Body of pancreas (tissue), 4 donors: ENCODE measurements at regions not wholly inside any gene's neighbourhood (a gene's known extent, or its start where the extent isn't known, plus 50 kb on each side); places are given as distances from the start of the nearest gene placed in this dataset.
"Not testable (repeated sequence)": the region's sequence is repeated elsewhere in the genome, so short reads cannot be mapped to it uniquely, and the experiment has no call there.

Source experiments
- ATAC-seq: fragments of 150-250 bp; one replicate; pipeline ENCODE4 v1.9.1; 2016
- DNase-seq, 4 donors: peaks; one replicate each; pipeline ENCODE4 v3.0.0-alpha.2; 2019
- H3K27ac ChIP-seq, 4 donors: fragments of 200-600 bp; sonication (generic); 1 replicate in 3 of 4; 2 replicates in 1 of 4; pipeline versions ENCODE4 v1.5.1 to v1.6.1; 2016 to 2019; ENCODE audit warnings: mild to moderate bottlenecking in 1 of 4, mixed read lengths in 1 of 4, moderate library complexity in 1 of 4
- H3K27me3 ChIP-seq, 2 donors: fragments of 200-600 bp; sonication (generic); one replicate each; pipeline ENCODE4 v1.6.0; 2016; ENCODE audit warnings: mild to moderate bottlenecking in 1 of 2
- H3K36me3 ChIP-seq, 2 donors: fragments of 200-600 bp; sonication (generic); replicated peaks in 1 of 2; 2 replicates each; pipeline ENCODE4 v1.5.1; 2016; ENCODE audit warnings: low read depth in 2 of 2; ENCODE audit not compliant: insufficient read depth in 1 of 2
- H3K4me1 ChIP-seq: fragments of 200-600 bp; sonication (generic); one replicate; pipeline ENCODE4 v1.6.0; 2016
- H3K4me3 ChIP-seq, 2 donors: fragments of 200-600 bp; sonication (generic); 1 replicate in 1 of 2; 2 replicates in 1 of 2; pipeline ENCODE4 v1.5.1; 2016 to 2019
- H3K9me3 ChIP-seq, 3 donors: fragments of 200-600 bp; sonication (generic); 1 replicate in 2 of 3; 2 replicates in 1 of 3; pipeline ENCODE4 v1.5.1; 2016
- POLR2A ChIP-seq, 3 donors: fragments of 450-650 bp; IDR thresholded peaks; one replicate each; pipeline ENCODE4 v1.6.1; 2016; ENCODE audit warnings: antibody characterized with exemption in 3 of 3, mild to moderate bottlenecking in 2 of 3
- WGBS, 2 donors: methylation state at CpG; one replicate each; pipeline ENCODE4 v1.1.5; 2017; 5-methylcytosine and 5-hydroxymethylcytosine counted together
- intact Hi-C: fragments of 100-400 bp; cut with DNase I; formaldehyde crosslinking; loops from one replicate; pipeline ENCODE4 v1.15.1; 2023
- TF ChIP-seq, protein P1 (sequence below), 7 experiments: fragments of 450-650 bp in 4 of 7; fragments of 200-600 bp in 3 of 7; sonication (generic) in 3 of 7; IDR thresholded peaks; one replicate each; pipeline ENCODE4 v1.5.1; 2016 to 2019; ENCODE audit warnings: antibody characterized with exemption in 7 of 7

DNA sequence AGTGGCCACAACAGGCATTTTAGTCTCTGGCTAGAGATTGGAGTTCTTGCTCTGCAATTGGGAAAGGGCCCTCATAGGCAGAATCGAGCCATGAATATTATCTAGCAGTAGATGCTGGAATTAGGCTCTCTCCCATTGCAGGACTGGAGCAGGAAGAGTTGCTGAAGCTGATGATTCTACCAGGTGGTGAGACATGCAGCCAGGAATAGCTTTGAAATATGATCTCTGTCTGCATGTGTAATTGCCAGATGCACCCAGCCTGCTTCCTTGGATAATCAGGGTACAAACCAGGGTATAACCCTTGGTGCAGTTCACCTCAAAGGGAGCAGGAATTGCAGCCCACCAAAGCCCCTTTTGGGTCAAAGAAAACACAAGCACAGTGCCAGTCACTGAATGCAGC is 211.4 kb upstream of the FTMT start:
- Histone ChIP-seq H3K27ac (no peak overlapping the region), H3K9me3 (no peaks in the 10 kb centered on the region), H3K4me1 (no peaks in the 10 kb centered on the region), H3K36me3 (no peaks in the 10 kb centered on the region), H3K27me3 (no peaks in the 10 kb centered on the region), H3K4me3 (no peak overlapping the region)
- 42 to 83% methylated on average over 1 of the region's 1 CpG for WGBS, 2 donors
- DNase-seq: no peak
- TF ChIP-seq, protein P1, sequence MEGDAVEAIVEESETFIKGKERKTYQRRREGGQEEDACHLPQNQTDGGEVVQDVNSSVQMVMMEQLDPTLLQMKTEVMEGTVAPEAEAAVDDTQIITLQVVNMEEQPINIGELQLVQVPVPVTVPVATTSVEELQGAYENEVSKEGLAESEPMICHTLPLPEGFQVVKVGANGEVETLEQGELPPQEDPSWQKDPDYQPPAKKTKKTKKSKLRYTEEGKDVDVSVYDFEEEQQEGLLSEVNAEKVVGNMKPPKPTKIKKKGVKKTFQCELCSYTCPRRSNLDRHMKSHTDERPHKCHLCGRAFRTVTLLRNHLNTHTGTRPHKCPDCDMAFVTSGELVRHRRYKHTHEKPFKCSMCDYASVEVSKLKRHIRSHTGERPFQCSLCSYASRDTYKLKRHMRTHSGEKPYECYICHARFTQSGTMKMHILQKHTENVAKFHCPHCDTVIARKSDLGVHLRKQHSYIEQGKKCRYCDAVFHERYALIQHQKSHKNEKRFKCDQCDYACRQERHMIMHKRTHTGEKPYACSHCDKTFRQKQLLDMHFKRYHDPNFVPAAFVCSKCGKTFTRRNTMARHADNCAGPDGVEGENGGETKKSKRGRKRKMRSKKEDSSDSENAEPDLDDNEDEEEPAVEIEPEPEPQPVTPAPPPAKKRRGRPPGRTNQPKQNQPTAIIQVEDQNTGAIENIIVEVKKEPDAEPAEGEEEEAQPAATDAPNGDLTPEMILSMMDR (IDR thresholded peaks at IDR 0.05): no peak
- TF ChIP-seq POLR2A (IDR thresholded peaks at IDR 0.05): no peak
- intact Hi-C loops: no loop called here
- ATAC-seq: no peak

DNA sequence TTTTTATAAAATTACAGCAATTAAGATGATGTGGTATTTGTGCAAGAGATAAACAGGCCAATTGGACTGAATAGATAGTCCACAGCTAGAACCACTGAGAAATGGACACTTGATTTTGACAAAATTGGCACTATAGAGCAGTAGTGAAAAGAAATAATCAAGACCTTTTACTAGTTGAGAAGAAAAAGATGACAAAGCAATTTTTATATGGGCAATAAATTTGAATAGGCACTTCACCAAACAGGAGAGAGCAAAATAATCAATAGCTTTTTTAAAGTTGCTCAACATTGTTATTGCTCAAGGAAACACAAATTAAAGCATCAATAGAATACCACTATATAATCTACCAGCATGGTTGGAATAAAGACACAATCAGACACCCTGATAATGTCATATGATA is 193.5 kb upstream of the FTMT start:
- Histone ChIP-seq H3K4me1 (no peaks in the 10 kb centered on the region), H3K36me3 (no peaks in the 10 kb centered on the region), H3K4me3 (no peak overlapping the region), H3K27ac (no peak overlapping the region), H3K9me3 (peaks cover 0 to 5% (median 0%) of the 10 kb centered on the region in 3 donors), H3K27me3 (no peaks in the 10 kb centered on the region)
- intact Hi-C loops: no loop called here
- ATAC-seq (no peak), DNase-seq (no peak)
- TF ChIP-seq, protein P1 (IDR thresholded peaks at IDR 0.05): no peak
- TF ChIP-seq POLR2A (IDR thresholded peaks at IDR 0.05): no peak

DNA sequence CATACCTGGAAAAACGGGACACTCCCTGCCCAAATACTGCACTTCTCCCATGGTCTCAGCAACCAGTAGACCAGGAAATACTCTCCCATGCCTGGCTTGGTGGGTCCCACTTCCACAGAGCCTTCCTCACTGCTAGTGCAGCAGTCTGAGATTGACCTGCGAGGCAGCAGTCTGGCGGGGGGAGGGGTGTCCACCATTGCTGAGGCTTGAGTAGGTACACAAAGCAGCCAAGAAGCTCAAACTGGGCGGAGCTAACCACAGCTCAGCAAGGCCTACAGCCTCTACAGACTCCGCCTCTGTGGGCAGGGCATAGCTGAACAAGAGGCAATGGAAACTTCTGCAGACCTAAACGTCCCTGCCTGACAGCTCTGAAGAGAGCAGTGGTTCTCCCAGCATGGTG is 191.5 kb upstream of the FTMT start:
- H3K27ac ChIP-seq: no peak overlapping the region
- ATAC-seq: no peak
- DNase-seq: no peak
- peaks cover 0 to 5% (median 0%) of the 10 kb centered on the region in 3 donors for H3K9me3 ChIP-seq
- no peak overlapping the region for H3K4me3 ChIP-seq
- intact Hi-C loops: no loop called here
- H3K27me3 ChIP-seq: no peaks in the 10 kb centered on the region
- TF ChIP-seq, protein P1 (IDR thresholded peaks at IDR 0.05): no peak
- TF ChIP-seq POLR2A (IDR thresholded peaks at IDR 0.05): no peak
- no peaks in the 10 kb centered on the region for H3K4me1 ChIP-seq
- 38 to 80% methylated on average over 3 to 6 of the region's 6 CpGs for WGBS, 2 donors
- H3K36me3 ChIP-seq: no peaks in the 10 kb centered on the region

DNA sequence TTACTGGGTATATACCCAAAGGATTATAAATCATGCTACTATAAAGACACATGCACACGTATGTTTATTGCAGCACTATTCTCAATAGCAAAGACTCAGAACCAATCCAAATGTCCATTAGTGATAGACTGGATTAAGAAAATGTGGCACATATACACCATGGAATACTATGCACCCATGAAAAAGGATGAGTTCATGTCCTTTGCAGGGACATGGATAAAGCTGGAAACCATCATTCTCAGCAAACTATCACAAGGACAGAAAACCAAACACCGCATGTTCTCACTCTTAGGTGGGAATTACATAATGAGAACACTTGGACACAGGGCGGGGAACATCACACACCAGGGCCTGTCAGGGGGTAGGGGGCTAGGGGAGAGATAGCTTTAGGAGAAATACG is 186.1 kb upstream of the FTMT start:
- DNase-seq, H3K4me3 ChIP-seq, H3K9me3 ChIP-seq, H3K4me1 ChIP-seq, H3K36me3 ChIP-seq, intact Hi-C loops, ATAC-seq, H3K27me3 ChIP-seq, H3K27ac ChIP-seq: not testable (repeated sequence)
- WGBS, 2 donors: 67 to 77% methylated on average over 4 of the region's 4 CpGs

DNA sequence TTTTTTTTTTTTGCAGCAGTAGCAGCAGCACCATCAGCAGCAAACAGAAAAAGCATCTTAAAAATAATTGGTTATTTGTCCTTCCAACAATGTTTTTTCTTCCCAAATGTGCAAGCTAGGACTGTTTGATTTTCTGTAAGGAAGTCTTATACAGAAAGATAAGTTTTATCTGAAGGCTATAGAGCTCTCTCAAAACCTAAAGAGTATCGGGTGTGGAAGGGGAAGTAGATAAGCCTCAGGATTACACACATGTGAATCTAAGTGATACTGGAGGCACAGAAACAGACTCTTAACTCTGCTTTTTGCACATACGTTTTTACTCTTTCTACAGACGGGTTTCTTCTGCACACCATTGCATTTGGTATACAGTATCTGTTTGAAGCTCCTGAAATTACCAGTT is 184.4 kb upstream of the FTMT start:
- intact Hi-C loops: no loop called here
- H3K27ac ChIP-seq: no peak overlapping the region
- 34 to 48% methylated on average over 3 of the region's 3 CpGs for WGBS, 2 donors
- TF ChIP-seq, protein P1 (IDR thresholded peaks at IDR 0.05): no peak
- TF ChIP-seq POLR2A (IDR thresholded peaks at IDR 0.05): no peak
- no peaks in the 10 kb centered on the region for H3K9me3 ChIP-seq
- no peaks in the 10 kb centered on the region for H3K4me1 ChIP-seq
- no peaks in the 10 kb centered on the region for H3K27me3 ChIP-seq
- no peak overlapping the region for H3K4me3 ChIP-seq
- ATAC-seq: no peak
- no peaks in the 10 kb centered on the region for H3K36me3 ChIP-seq
- no peak for DNase-seq
